ENCODE measurements at regions not wholly inside any gene's neighbourhood (a gene's known extent, or its start where the extent isn't known, plus 50 kb on each side); places are given as distances from the start of the nearest gene placed in this dataset.
"Not testable (repeated sequence)": the region's sequence is repeated elsewhere in the genome, so short reads cannot be mapped to it uniquely, and the experiment has no call there.

- no peak for DNase-seq (ENCODE audit: low spot score)
Observed at GRCh38 chr4:131649227-131649626, 1499.9 kb upstream of the PCDH10 start.

GRCh38 chr4:131650951-131651350, 1498.1 kb upstream of the PCDH10 start:
- DNase-seq (ENCODE audit: low spot score): no peak

- not testable (repeated sequence) for DNase-seq (ENCODE audit: low spot score)
Observed at GRCh38 chr4:131683314-131683713, 1465.8 kb upstream of the PCDH10 start.

GRCh38 chr4:131721883-131722282, 1427.2 kb upstream of the PCDH10 start:
- DNase-seq (ENCODE audit: low spot score): no peak

- not testable (repeated sequence) for DNase-seq (ENCODE audit: low spot score)
Observed at GRCh38 chr4:131723069-131723468, 1426.0 kb upstream of the PCDH10 start.

GRCh38 chr4:131724847-131725246, 1424.2 kb upstream of the PCDH10 start:
- peak; percentile 42 for DNase-seq (ENCODE audit: low spot score)

GRCh38 chr4:131725521-131725920, 1423.6 kb upstream of the PCDH10 start:
- not testable (repeated sequence) for DNase-seq (ENCODE audit: low spot score)

- not testable (repeated sequence) for DNase-seq (ENCODE audit: low spot score)
Observed at GRCh38 chr4:131726940-131727339, 1422.2 kb upstream of the PCDH10 start.

- not testable (repeated sequence) for DNase-seq (ENCODE audit: low spot score)
Observed at GRCh38 chr4:131727418-131727817, 1421.7 kb upstream of the PCDH10 start.

GRCh38 chr4:131729205-131729604, 1419.9 kb upstream of the PCDH10 start:
- not testable (repeated sequence) for DNase-seq (ENCODE audit: low spot score)

GRCh38 chr4:131729716-131730398, 1419.2 kb upstream of the PCDH10 start:
- not testable (repeated sequence) for DNase-seq (ENCODE audit: low spot score)

- not testable (repeated sequence) for DNase-seq (ENCODE audit: low spot score)
Observed at GRCh38 chr4:131730574-131730973, 1418.5 kb upstream of the PCDH10 start.

- DNase-seq (ENCODE audit: low spot score): not testable (repeated sequence)
Observed at GRCh38 chr4:131732034-131732630, 1417.0 kb upstream of the PCDH10 start.

GRCh38 chr4:131734321-131734720, 1414.8 kb upstream of the PCDH10 start:
- not testable (repeated sequence) for DNase-seq (ENCODE audit: low spot score)

GRCh38 chr4:131734851-131735385, 1414.2 kb upstream of the PCDH10 start:
- DNase-seq (ENCODE audit: low spot score): peak; percentile 3

- DNase-seq (ENCODE audit: low spot score): not testable (repeated sequence)
Observed at GRCh38 chr4:131738991-131739390, 1410.1 kb upstream of the PCDH10 start.

GRCh38 chr4:131741836-131742235, 1407.3 kb upstream of the PCDH10 start:
- not testable (repeated sequence) for DNase-seq (ENCODE audit: low spot score)

GRCh38 chr4:131742536-131743205, 1406.4 kb upstream of the PCDH10 start:
- DNase-seq (ENCODE audit: low spot score): not testable (repeated sequence)

- DNase-seq (ENCODE audit: low spot score): not testable (repeated sequence)
Observed at GRCh38 chr4:131743348-131743747, 1405.7 kb upstream of the PCDH10 start.

- DNase-seq (ENCODE audit: low spot score): not testable (repeated sequence)
Observed at GRCh38 chr4:131747203-131747602, 1401.9 kb upstream of the PCDH10 start.

GRCh38 chr4:131749224-131749623, 1399.9 kb upstream of the PCDH10 start:
- not testable (repeated sequence) for DNase-seq (ENCODE audit: low spot score)

- DNase-seq (ENCODE audit: low spot score): not testable (repeated sequence)
Observed at GRCh38 chr4:131750006-131750405, 1399.1 kb upstream of the PCDH10 start.

GRCh38 chr4:131750469-131750868, 1398.6 kb upstream of the PCDH10 start:
- DNase-seq (ENCODE audit: low spot score): peak; percentile 12

Measured in CD4-positive, alpha-beta T cell treated with Interleukin-2 at 100 ng/mL for 4 hours (primary cell).